LHCN-M2 (cell line): ENCODE measurements at regions not wholly inside any gene's neighbourhood (a gene's known extent, or its start where the extent isn't known, plus 50 kb on each side); places are given as distances from the start of the nearest gene placed in this dataset.
"Not testable (repeated sequence)": the region's sequence is repeated elsewhere in the genome, so short reads cannot be mapped to it uniquely, and the experiment has no call there.

Source experiments
- DNase-seq: peaks from one replicate; pipeline ENCODE4 v3.0.0-alpha.2; 2012; ENCODE audit warnings: low read depth

GRCh38 chr17:20681746-20682722 is 102.5 kb downstream of the CDRT15L2 start:
- DNase-seq = not testable (repeated sequence)

- DNase-seq = not testable (repeated sequence)
Observed at GRCh38 chr17:20683651-20684229, 104.2 kb downstream of the CDRT15L2 start.

GRCh38 chr17:20684975-20685374 is 105.5 kb downstream of the CDRT15L2 start:
- DNase-seq = not testable (repeated sequence)

- not testable (repeated sequence) for DNase-seq
Observed at GRCh38 chr17:20687584-20687983, 108.1 kb downstream of the CDRT15L2 start.

GRCh38 chr17:20689170-20689749 is 109.7 kb downstream of the CDRT15L2 start:
- DNase-seq = not testable (repeated sequence)

- not testable (repeated sequence) for DNase-seq
Observed at GRCh38 chr17:20692706-20693105, 113.2 kb downstream of the CDRT15L2 start.

GRCh38 chr17:20695871-20696270 is 116.3 kb downstream of the CDRT15L2 start:
- not testable (repeated sequence) for DNase-seq

GRCh38 chr17:20698463-20699206 is 119.1 kb downstream of the CDRT15L2 start:
- not testable (repeated sequence) for DNase-seq

GRCh38 chr17:20700528-20700927 is 121.0 kb downstream of the CDRT15L2 start:
- DNase-seq = peak; percentile 30

- not testable (repeated sequence) for DNase-seq
Observed at GRCh38 chr17:20701366-20701765, 121.8 kb downstream of the CDRT15L2 start.

GRCh38 chr17:20702692-20703091 is 123.2 kb downstream of the CDRT15L2 start:
- DNase-seq = no peak

GRCh38 chr17:20703781-20704180 is 124.3 kb downstream of the CDRT15L2 start:
- no peak for DNase-seq

- not testable (repeated sequence) for DNase-seq
Observed at GRCh38 chr17:20705186-20705585, 125.7 kb downstream of the CDRT15L2 start.

GRCh38 chr17:20706751-20707373 is 127.3 kb downstream of the CDRT15L2 start:
- DNase-seq = no peak

- not testable (repeated sequence) for DNase-seq
Observed at GRCh38 chr17:20708821-20709220, 129.3 kb downstream of the CDRT15L2 start.

GRCh38 chr17:20716481-20716880 is 137.0 kb downstream of the CDRT15L2 start:
- DNase-seq = not testable (repeated sequence)

GRCh38 chr17:20721171-20721570 is 141.6 kb downstream of the CDRT15L2 start:
- peak; percentile 4 for DNase-seq

- not testable (repeated sequence) for DNase-seq
Observed at GRCh38 chr17:20724391-20724790, 144.9 kb downstream of the CDRT15L2 start.

- DNase-seq = not testable (repeated sequence)
Observed at GRCh38 chr17:20727201-20727600, 147.7 kb downstream of the CDRT15L2 start.

GRCh38 chr17:20728181-20728580 is 148.7 kb downstream of the CDRT15L2 start:
- no peak for DNase-seq

GRCh38 chr17:20731131-20731530 is 151.6 kb downstream of the CDRT15L2 start:
- not testable (repeated sequence) for DNase-seq
